GM10266 (cell line): ENCODE measurements at regions not wholly inside any gene's neighbourhood (a gene's known extent, or its start where the extent isn't known, plus 50 kb on each side); places are given as distances from the start of the nearest gene placed in this dataset.

ENCODE experiments used
- DNase-seq: peaks from one replicate; pipeline ENCODE4 v3.0.0; 2012; ENCODE audit errors: extremely low spot score
- CTCF ChIP-seq: IDR thresholded peaks from 2 replicates; pipeline ENCODE4 v1.5.1; 2012; ENCODE audit warnings: mild to moderate bottlenecking, low read depth; ENCODE audit not compliant: control insufficient read depth, insufficient read depth; ENCODE audit errors: missing control alignments

DNA sequence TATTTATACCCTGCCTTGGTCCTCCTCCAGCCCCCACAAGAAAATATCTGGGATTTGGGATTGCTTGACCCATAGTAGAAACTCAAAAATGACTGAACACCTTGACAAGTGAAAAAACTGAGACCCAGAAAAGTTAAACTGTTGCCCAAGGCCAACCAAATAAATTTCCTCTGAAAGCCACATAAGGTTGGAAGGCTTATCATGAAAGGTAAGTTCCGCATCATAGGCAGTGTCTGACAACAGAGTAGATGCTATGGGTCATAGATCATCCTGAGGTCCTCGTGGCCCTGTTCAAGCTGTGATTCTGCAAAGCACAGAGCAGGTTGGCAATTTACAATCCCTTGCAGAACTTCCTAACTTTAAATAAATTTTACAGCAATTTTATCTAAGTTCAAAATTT is 140.8 kb upstream of the TSC22D2 start:
- DNase-seq = no peak
- no peak for TF ChIP-seq CTCF

DNA sequence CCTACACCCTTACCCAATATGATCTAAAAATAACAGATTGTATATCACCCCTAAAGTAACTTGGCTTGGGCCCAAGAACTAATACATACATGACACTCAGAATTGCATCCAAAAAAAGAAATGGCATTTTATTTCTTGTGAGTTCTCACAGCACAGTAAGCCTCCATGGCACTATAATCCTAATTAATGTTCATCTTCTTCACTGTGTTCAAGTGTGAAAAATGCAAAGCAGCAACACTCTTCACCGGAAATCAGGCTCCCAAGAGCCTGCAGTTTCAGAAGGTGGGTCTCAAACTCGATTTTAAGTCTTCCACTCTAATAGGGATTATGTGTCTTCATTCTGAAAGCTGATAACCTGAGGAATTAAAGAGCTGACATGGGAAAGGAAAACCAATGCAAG is 142.8 kb upstream of the TSC22D2 start:
- DNase-seq = no peak
- no peak for TF ChIP-seq CTCF

DNA sequence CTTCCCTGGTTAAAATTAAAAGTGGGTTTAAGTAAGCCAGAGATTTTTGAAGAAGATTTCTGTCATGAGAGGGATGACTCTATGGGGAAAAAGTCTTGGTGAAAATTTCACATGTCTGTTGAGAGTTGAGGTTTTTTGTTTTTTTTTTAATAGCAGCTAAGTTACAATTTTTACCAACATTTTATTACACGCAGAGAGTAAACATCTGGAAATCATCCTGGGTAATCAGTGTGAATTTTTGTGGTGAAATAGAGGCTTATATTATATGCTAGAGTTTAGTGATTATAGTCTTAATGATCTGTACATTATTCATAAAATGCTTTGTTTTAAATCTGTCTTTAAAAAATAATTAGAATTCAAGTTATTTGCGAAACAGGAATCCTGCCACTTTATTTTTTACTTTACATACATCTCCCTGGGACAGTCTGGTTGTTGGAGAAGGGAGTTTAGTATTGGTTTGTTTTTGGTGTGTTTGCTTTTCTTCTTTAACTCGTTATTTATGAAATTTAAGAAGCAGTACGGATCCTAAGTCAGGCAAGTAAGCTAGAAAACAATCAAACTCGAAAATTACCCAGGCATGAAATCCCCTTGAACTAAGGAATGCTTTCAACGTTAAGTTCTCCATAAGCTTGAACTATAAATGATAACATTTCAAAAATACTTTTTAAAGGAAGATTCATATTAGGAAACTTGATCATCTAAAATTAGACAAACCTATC is 143.4 kb upstream of the TSC22D2 start:
- no peak for TF ChIP-seq CTCF
- DNase-seq = no peak

DNA sequence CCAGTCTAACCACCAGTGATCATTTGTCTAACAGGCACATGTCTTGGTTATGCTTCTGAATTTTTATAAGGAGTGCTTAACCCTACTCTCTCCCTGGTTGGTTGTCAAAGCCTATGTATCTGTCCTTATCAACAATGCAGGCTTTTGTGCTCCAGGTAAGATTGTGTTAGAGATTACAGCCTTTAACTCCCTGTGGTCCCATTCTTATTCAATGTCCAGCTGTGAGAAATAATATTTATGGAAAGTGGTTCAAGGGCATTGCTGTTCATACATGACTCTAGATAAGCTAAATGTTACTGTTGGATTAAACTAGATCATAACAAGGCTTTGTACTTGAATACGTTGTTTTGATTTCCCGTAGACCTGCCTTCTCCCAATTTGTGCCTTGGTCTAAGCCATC is 146.1 kb upstream of the TSC22D2 start:
- no peak for TF ChIP-seq CTCF
- DNase-seq = no peak

DNA sequence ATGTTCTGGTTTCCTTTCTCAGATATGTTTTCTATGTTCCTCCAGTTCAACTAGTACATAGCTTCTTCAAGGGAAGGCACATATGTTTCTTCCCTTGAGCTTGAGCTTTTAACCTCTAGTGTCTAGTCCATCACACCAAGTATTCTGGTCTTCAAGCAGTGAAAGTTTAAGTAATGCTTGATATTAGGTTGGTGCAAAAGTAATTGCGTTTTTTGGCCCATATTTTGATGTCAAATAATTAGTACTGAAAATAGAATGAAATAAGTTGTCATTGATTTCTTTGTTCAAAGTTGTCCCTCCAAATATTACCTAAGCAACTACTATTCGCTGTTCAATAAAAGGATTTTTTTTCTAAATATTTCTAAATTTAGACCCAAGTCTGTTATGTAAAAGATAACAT is 146.7 kb upstream of the TSC22D2 start:
- no peak for DNase-seq
- TF ChIP-seq CTCF = no peak

GRCh38 chr3:150260398-150260710 is 147.7 kb upstream of the TSC22D2 start:
- TF ChIP-seq CTCF = no peak
- DNase-seq = no peak

GRCh38 chr3:150259526-150260397 is 148.3 kb upstream of the TSC22D2 start:
- TF ChIP-seq CTCF = no peak
- DNase-seq = no peak
